Transverse colon (tissue), 4 donors: ENCODE measurements at regions not wholly inside any gene's neighbourhood (a gene's known extent, or its start where the extent isn't known, plus 50 kb on each side); places are given as distances from the start of the nearest gene placed in this dataset.

ENCODE experiments used
- DNase-seq: peaks from one replicate; pipeline ENCODE4 v3.0.0-alpha.2; 2019
- H3K27ac ChIP-seq, 4 donors: fragments of 200-600 bp; sonication (generic); 2 replicates each; pipeline ENCODE4 v1.5.1; 2016 to 2018; ENCODE audit warnings: inconsistent platforms in 4 of 4
- H3K27me3 ChIP-seq: fragments of 200-600 bp; sonication (generic); 2 replicates; pipeline ENCODE4 v1.5.1; 2017; ENCODE audit warnings: inconsistent platforms
- H3K36me3 ChIP-seq, 4 donors: fragments of 200-600 bp; sonication (generic); 2 replicates each; pipeline ENCODE4 v1.5.1; 2017 to 2019; ENCODE audit warnings: inconsistent platforms in 4 of 4
- H3K4me1 ChIP-seq, 4 donors: fragments of 200-600 bp; sonication (generic); 2 replicates each; pipeline ENCODE4 v1.5.1; 2017 to 2020; ENCODE audit warnings: inconsistent platforms in 4 of 4
- H3K4me3 ChIP-seq, 4 donors: fragments of 200-600 bp; sonication (generic); 1 replicate in 1 of 4; 2 replicates in 3 of 4; pipeline versions ENCODE4 v1.5.1 to v1.6.1; 2017 to 2019; ENCODE audit warnings: inconsistent platforms in 4 of 4
- H3K9me3 ChIP-seq, 2 donors: fragments of 200-600 bp; sonication (generic); 2 replicates each; pipeline ENCODE4 v1.5.1; 2017 to 2019; ENCODE audit warnings: inconsistent platforms in 2 of 2
- EP300 ChIP-seq: sonication (generic); formaldehyde crosslinking; IDR thresholded peaks from one replicate; pipeline ENCODE4 v1.6.1; 2017; ENCODE audit warnings: antibody characterized with exemption, low read depth
- POLR2A ChIP-seq: fragments of 450-650 bp; IDR thresholded peaks from one replicate; pipeline ENCODE4 v1.6.1; 2016; ENCODE audit warnings: antibody characterized with exemption, mild to moderate bottlenecking, moderate library complexity
- POLR2AphosphoS5 ChIP-seq, 3 donors: sonication (generic); formaldehyde crosslinking; IDR thresholded peaks; one replicate each; pipeline ENCODE4 v1.6.1; 2016; ENCODE audit warnings: antibody characterized with exemption in 3 of 3
- WGBS, 2 donors: methylation state at CpG; one replicate each; pipeline ENCODE4 v1.1.5; 2018; ENCODE audit warnings: low coverage in 1 of 2; 5-methylcytosine and 5-hydroxymethylcytosine counted together
- in situ Hi-C, 4 donors: fragments of 200-750 bp; cut with MboI; loops; one replicate each; pipeline versions ENCODE4 v1.15.0 to v1.15.1; 2017; ENCODE audit warnings: low sequenced_read_pairs in 3 of 4, low pct_ligation_motif_present in 1 of 4, low pct_unique_long_range_greater_than_20kb in 1 of 4
- intact Hi-C: fragments of 100-400 bp; cut with DNase I; formaldehyde crosslinking; loops from one replicate; pipeline ENCODE4 v1.15.1; 2023; ENCODE audit warnings: low total_unique reads
- TF ChIP-seq, protein P1 (sequence below), 5 experiments: fragments of 200-600 bp in 3 of 5; fragments of 450-650 bp in 2 of 5; sonication (generic) in 3 of 5; IDR thresholded peaks; 1 replicate in 2 of 5; 2 replicates in 3 of 5; pipeline ENCODE4 v1.5.1; 2016 to 2017; ENCODE audit warnings: antibody characterized with exemption in 5 of 5, inconsistent platforms in 3 of 5, mild to moderate bottlenecking in 2 of 5, moderate library complexity in 1 of 5

DNA sequence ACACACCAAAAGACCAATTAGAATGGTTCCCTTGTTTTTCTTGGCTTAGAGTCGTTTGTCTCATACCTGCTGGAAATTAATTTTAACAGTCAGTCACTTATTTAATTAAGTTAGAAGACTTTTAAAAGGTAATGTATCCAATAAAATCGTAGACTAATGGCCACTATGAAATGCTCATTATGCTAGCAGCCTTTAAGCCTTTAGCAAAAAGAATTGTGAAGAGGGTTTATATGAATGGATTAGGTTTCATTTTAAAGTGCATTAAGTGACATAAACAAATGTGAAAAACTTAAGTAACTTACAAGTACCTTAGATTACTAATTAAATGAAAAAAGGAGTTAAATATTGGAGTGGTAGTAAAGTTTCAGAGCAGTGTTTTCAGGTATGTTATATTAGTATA lies 139.6 kb downstream of the RXFP2 start:
- WGBS, 2 donors = 63 to 72% methylated on average over 2 of the region's 2 CpGs
- no peak for TF ChIP-seq POLR2A
- H3K27ac ChIP-seq = no peak overlapping the region
- intact Hi-C loops (no loop called here), in situ Hi-C loops (no loop called here)
- H3K36me3 ChIP-seq = no peaks in the 10 kb centered on the region
- no peaks in the 10 kb centered on the region for H3K4me1 ChIP-seq
- no peaks in the 10 kb centered on the region for H3K27me3 ChIP-seq
- H3K4me3 ChIP-seq = no peak overlapping the region
- no peaks in the 10 kb centered on the region for H3K9me3 ChIP-seq
- no peak for DNase-seq

DNA sequence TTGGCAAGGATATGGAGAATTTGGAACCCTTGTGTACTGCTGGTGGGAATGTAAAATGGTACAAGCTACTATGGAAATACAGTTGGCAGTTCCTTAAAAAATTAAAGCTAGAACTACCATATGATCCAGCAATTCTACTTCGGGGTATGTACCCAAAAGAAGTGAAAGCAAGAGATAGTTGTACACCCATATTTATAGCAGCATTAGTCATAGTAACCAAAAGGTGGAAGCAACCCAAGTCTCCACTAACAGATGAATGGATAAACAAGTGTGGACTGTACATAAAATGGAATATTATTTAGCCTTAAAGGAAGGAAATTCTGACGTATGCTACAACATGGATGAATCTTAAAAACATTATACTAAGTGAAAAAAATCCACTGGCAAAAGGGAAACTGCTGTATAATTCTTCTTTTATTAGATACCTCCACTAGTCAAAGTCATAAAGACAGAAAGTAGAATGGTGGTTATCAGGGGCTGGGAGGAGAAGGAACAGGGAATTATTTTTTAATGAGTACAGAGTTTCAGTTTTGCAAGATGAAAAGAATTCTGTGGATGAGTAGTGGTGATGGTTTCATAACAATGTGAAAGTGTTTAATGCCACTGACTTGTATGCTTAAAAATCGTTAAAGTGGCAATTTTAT lies 141.6 kb downstream of the RXFP2 start:
- 56 to 57% methylated on average over 3 of the region's 3 CpGs for WGBS, 2 donors
- Histone ChIP-seq H3K36me3 (no peaks in the 10 kb centered on the region), H3K9me3 (no peaks in the 10 kb centered on the region), H3K27ac (no peak overlapping the region), H3K4me3 (no peak overlapping the region), H3K4me1 (no peaks in the 10 kb centered on the region), H3K27me3 (no peaks in the 10 kb centered on the region)
- intact Hi-C loops = no loop called here
- no peak for DNase-seq
- TF ChIP-seq EP300 (no peak), POLR2AphosphoS5 (IDR thresholded peaks at IDR 0.05) (no peak), POLR2A (no peak)
- TF ChIP-seq, protein P1, sequence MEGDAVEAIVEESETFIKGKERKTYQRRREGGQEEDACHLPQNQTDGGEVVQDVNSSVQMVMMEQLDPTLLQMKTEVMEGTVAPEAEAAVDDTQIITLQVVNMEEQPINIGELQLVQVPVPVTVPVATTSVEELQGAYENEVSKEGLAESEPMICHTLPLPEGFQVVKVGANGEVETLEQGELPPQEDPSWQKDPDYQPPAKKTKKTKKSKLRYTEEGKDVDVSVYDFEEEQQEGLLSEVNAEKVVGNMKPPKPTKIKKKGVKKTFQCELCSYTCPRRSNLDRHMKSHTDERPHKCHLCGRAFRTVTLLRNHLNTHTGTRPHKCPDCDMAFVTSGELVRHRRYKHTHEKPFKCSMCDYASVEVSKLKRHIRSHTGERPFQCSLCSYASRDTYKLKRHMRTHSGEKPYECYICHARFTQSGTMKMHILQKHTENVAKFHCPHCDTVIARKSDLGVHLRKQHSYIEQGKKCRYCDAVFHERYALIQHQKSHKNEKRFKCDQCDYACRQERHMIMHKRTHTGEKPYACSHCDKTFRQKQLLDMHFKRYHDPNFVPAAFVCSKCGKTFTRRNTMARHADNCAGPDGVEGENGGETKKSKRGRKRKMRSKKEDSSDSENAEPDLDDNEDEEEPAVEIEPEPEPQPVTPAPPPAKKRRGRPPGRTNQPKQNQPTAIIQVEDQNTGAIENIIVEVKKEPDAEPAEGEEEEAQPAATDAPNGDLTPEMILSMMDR (IDR thresholded peaks at IDR 0.05) = no peak
- in situ Hi-C loops = no loop called here

DNA sequence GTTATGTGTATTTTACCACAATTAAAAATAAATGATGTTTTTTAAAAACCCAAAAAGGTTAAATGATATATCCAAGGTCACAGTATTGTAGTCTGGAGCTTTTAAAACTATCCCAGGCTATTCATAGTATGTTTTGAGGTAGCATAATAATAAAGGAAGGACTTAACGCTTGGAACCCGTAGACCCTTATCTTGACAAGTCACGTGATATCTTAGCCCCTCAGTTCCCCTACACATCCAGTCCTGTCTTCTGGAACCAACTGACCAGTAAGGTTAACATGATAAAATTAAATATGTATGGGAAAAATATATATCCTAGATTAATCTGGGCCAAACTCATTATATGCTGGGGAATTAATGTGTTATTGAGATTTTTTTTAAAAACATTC lies 142.2 kb downstream of the RXFP2 start:
- DNase-seq = no peak
- no peak overlapping the region for H3K27ac ChIP-seq
- H3K9me3 ChIP-seq = no peaks in the 10 kb centered on the region
- no peaks in the 10 kb centered on the region for H3K36me3 ChIP-seq
- H3K4me1 ChIP-seq = no peaks in the 10 kb centered on the region
- no peaks in the 10 kb centered on the region for H3K27me3 ChIP-seq
- 88 to 92% methylated on average over 3 of the region's 3 CpGs for WGBS, 2 donors
- TF ChIP-seq EP300 (no peak), POLR2A (no peak), POLR2AphosphoS5 (IDR thresholded peaks at IDR 0.05) (no peak)
- TF ChIP-seq, protein P1 (IDR thresholded peaks at IDR 0.05) = no peak
- no peak overlapping the region for H3K4me3 ChIP-seq
- in situ Hi-C loops (no loop called here), intact Hi-C loops (no loop called here)

DNA sequence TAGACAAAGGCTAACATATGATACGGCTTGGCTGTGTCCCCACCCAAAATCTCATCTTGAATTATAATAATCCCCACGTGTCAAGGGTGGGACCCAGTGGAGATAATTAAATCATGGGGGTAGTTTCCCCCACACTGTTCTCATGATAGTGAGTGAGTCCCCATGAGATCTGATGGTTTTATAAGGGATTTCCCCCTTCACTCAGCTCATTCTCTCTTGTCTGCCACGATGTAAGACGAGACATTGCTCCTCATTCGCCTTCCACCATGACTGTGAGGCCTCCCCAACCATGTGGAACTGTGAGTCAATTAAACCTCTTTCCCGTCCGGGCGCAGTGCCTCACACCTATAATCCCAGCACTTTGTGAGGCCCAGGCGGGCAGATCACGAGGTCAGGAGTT lies 143.5 kb downstream of the RXFP2 start:
- intact Hi-C loops = no loop called here

More for the DNA sequence above, 143.5 kb downstream of the RXFP2 start:
- H3K27me3 ChIP-seq = no peaks in the 10 kb centered on the region
- H3K27ac ChIP-seq = no peak overlapping the region
- in situ Hi-C loops = no loop called here
- H3K36me3 ChIP-seq = no peaks in the 10 kb centered on the region
- TF ChIP-seq EP300 (no peak), POLR2AphosphoS5 (IDR thresholded peaks at IDR 0.05) (no peak), POLR2A (no peak)
- TF ChIP-seq, protein P1 (IDR thresholded peaks at IDR 0.05) = no peak
- no peak for DNase-seq
- H3K9me3 ChIP-seq = no peaks in the 10 kb centered on the region
- no peak overlapping the region for H3K4me3 ChIP-seq
- no peaks in the 10 kb centered on the region for H3K4me1 ChIP-seq
- 78 to 79% methylated on average over 3 to 10 of the region's 10 CpGs for WGBS, 2 donors
